ENCODE measurements at regions not wholly inside any gene's neighbourhood (a gene's known extent, or its start where the extent isn't known, plus 50 kb on each side); places are given as distances from the start of the nearest gene placed in this dataset.

DNA sequence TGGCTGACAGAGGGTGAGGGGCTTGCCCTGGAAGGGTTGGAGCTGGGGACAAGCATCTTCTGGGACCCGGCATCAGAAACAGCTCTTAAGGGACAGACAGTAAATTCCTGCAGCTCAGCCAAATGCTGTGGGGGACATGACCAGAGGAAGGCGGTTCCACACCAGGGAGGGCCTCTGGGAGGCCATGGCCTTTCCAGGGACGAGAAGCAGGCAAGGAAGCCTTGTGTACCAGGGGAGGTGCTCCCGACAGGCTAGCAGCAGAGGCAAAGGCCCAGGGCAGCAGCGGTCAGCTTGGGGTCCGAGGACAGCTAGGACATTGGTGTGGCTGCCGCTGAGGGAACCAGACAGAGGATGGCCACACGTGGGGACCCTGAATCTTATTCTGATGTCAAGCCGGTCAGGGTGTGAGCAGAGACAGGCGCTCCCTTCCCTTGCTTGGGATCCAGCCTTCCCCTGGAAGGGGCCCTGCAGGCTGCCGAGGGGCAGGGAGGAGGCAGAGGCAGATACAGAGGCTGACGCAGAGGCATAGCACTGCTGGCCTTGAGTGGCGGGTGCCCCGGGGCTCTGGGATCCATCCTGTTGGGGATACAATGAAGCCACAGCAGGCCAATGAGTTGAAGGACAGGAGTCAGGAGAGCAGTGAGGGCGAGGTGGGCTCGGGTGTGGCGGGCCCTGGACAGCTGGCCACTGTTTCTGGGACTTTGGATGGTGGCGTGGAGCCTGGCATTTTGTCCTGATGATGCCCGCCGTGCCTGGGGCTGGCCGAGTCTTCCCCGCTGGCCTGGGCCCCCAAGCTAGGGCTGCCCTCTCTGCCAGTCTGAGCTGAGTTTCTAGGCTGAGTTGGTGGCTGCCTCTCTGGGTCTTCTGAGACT, 64.1 kb upstream of the GPC1 start:
- TF ChIP-seq, protein P1, sequence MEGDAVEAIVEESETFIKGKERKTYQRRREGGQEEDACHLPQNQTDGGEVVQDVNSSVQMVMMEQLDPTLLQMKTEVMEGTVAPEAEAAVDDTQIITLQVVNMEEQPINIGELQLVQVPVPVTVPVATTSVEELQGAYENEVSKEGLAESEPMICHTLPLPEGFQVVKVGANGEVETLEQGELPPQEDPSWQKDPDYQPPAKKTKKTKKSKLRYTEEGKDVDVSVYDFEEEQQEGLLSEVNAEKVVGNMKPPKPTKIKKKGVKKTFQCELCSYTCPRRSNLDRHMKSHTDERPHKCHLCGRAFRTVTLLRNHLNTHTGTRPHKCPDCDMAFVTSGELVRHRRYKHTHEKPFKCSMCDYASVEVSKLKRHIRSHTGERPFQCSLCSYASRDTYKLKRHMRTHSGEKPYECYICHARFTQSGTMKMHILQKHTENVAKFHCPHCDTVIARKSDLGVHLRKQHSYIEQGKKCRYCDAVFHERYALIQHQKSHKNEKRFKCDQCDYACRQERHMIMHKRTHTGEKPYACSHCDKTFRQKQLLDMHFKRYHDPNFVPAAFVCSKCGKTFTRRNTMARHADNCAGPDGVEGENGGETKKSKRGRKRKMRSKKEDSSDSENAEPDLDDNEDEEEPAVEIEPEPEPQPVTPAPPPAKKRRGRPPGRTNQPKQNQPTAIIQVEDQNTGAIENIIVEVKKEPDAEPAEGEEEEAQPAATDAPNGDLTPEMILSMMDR (IDR thresholded peaks at IDR 0.05), result no peak
- TF ChIP-seq EP300 (IDR thresholded peaks at IDR 0.05), result no peak
